Fibroblast of lung (primary cell): ENCODE measurements at regions not wholly inside any gene's neighbourhood (a gene's known extent, or its start where the extent isn't known, plus 50 kb on each side); places are given as distances from the start of the nearest gene placed in this dataset.

Source experiments
- EZH2 ChIP-seq: IDR thresholded peaks from 2 replicates; pipeline ENCODE4 v1.5.1; 2012; ENCODE audit warnings: low read length, control low read depth, mild to moderate bottlenecking; ENCODE audit errors: missing control alignments
- TF ChIP-seq, protein P1 (sequence below), 2 donors: IDR thresholded peaks in 1 of 2; conservative IDR thresholded peaks in 1 of 2; 1 replicate in 1 of 2; 2 replicates in 1 of 2; pipeline ENCODE4 v1.5.1; 2011 to 2012; ENCODE audit warnings: low read length in 2 of 2, control low read depth in 1 of 2, inconsistent platforms in 1 of 2, low read depth in 1 of 2, mild to moderate bottlenecking in 1 of 2

GRCh38 chr22:23517804-23518375 lies 62.2 kb downstream of the IGLL1 start:
- TF ChIP-seq, protein P1, sequence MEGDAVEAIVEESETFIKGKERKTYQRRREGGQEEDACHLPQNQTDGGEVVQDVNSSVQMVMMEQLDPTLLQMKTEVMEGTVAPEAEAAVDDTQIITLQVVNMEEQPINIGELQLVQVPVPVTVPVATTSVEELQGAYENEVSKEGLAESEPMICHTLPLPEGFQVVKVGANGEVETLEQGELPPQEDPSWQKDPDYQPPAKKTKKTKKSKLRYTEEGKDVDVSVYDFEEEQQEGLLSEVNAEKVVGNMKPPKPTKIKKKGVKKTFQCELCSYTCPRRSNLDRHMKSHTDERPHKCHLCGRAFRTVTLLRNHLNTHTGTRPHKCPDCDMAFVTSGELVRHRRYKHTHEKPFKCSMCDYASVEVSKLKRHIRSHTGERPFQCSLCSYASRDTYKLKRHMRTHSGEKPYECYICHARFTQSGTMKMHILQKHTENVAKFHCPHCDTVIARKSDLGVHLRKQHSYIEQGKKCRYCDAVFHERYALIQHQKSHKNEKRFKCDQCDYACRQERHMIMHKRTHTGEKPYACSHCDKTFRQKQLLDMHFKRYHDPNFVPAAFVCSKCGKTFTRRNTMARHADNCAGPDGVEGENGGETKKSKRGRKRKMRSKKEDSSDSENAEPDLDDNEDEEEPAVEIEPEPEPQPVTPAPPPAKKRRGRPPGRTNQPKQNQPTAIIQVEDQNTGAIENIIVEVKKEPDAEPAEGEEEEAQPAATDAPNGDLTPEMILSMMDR (conservative IDR thresholded peaks at IDR 0.05 in 1 of 2, IDR thresholded peaks at IDR 0.05 in 1 of 2; ENCODE audit: low read depth in 1 of 2, low read length in 2 of 2), result no peak
- no peak for TF ChIP-seq EZH2
